ENCODE measurements at regions not wholly inside any gene's neighbourhood (a gene's known extent, or its start where the extent isn't known, plus 50 kb on each side); places are given as distances from the start of the nearest gene placed in this dataset.

GRCh38 chr1:244980605-244981004, 116.3 kb upstream of the HNRNPU start:
- ATAC-seq = no peak
- DNase-seq (ENCODE audit: low spot score) = no peak

- DNase-seq (ENCODE audit: low spot score) (no peak), ATAC-seq (no peak)
These were observed 110.2 kb upstream of the HNRNPU start for GRCh38 chr1:244974550-244974949.

GRCh38 chr1:244974106-244974505, 109.8 kb upstream of the HNRNPU start:
- DNase-seq (ENCODE audit: low spot score) (no peak), ATAC-seq (no peak)

GRCh38 chr1:244971552-244972216, 107.3 kb upstream of the HNRNPU start:
- DNase-seq (ENCODE audit: low spot score) = no peak
- no peak for ATAC-seq

- ATAC-seq (peak; percentile 85), DNase-seq (ENCODE audit: low spot score) (peak; percentile 95)
These were observed 106.6 kb upstream of the HNRNPU start for GRCh38 chr1:244970744-244971551.

- peak; percentile 68 for ATAC-seq
- peak; percentile 81 for DNase-seq (ENCODE audit: low spot score)
These were observed 105.9 kb upstream of the HNRNPU start for GRCh38 chr1:244970236-244970743.

GRCh38 chr1:244969355-244970235, 105.3 kb upstream of the HNRNPU start:
- ATAC-seq = peak; percentile 57
- peak; percentile 78 for DNase-seq (ENCODE audit: low spot score)

- no peak for ATAC-seq
- DNase-seq (ENCODE audit: low spot score) = no peak
These were observed 104.5 kb upstream of the HNRNPU start for GRCh38 chr1:244968881-244969280.

- no peak for ATAC-seq
- no peak for DNase-seq (ENCODE audit: low spot score)
These were observed 104.1 kb upstream of the HNRNPU start for GRCh38 chr1:244968471-244968871.

GRCh38 chr1:244967159-244967558, 102.8 kb upstream of the HNRNPU start:
- DNase-seq (ENCODE audit: low spot score) = no peak
- ATAC-seq = no peak

GRCh38 chr1:244965185-244966030, 101.1 kb upstream of the HNRNPU start:
- DNase-seq (ENCODE audit: low spot score) = no peak

GRCh38 chr1:244964112-244964971, 100.0 kb upstream of the HNRNPU start:
- ATAC-seq = peak; percentile 16
- no peak for DNase-seq (ENCODE audit: low spot score)

More at GRCh38 chr1:244965185-244966030, 101.1 kb upstream of the HNRNPU start:
- ATAC-seq = no peak

- ATAC-seq (no peak), DNase-seq (ENCODE audit: low spot score) (no peak)
These were observed 99.0 kb upstream of the HNRNPU start for GRCh38 chr1:244963231-244963826.

- no peak for DNase-seq (ENCODE audit: low spot score)
- no peak for ATAC-seq
These were observed 97.8 kb upstream of the HNRNPU start for GRCh38 chr1:244962130-244962529.

GRCh38 chr1:244960904-244961303, 96.6 kb upstream of the HNRNPU start:
- DNase-seq (ENCODE audit: low spot score) = no peak

GRCh38 chr1:244958593-244958992, 94.2 kb upstream of the HNRNPU start:
- ATAC-seq (no peak), DNase-seq (ENCODE audit: low spot score) (no peak)

More at GRCh38 chr1:244960904-244961303, 96.6 kb upstream of the HNRNPU start:
- ATAC-seq = no peak

- ATAC-seq (no peak), DNase-seq (ENCODE audit: low spot score) (no peak)
These were observed 93.2 kb upstream of the HNRNPU start for GRCh38 chr1:244957525-244957924.

- DNase-seq (ENCODE audit: low spot score) (no peak), ATAC-seq (no peak)
These were observed 92.8 kb upstream of the HNRNPU start for GRCh38 chr1:244957122-244957521.

GRCh38 chr1:244955661-244956060, 91.3 kb upstream of the HNRNPU start:
- ATAC-seq (no peak), DNase-seq (ENCODE audit: low spot score) (no peak)

All from left lobe of liver (tissue), 2 donors.